Calu3 (cell line): ENCODE measurements at regions not wholly inside any gene's neighbourhood (a gene's known extent, or its start where the extent isn't known, plus 50 kb on each side); places are given as distances from the start of the nearest gene placed in this dataset.

Experiments used
- BruUV-seq: library from RNA; stranded (reverse); fragments of 400-500 nt; replicated peaks from 2 replicates; lab custom pipeline; 2021; lab: Mats Ljungman, UMichigan
- CTCF ChIA-PET: fragments of 300-600 bp; sonication (Branson Sonifier 250); formaldehyde crosslinking; loops from one replicate; lab custom pipeline; 2022; ENCODE audit warnings: antibody characterized with exemption; lab: Charles Lee
- DNase-seq: peaks from one replicate; pipeline ENCODE4 v3.0.0; 2022
- H3K27ac Mint-ChIP-seq: one replicate; pipeline ENCODE4 v1.8.0; 2022; ENCODE audit warnings: mixed read lengths; ENCODE audit not compliant: unreplicated experiment
- H3K27me3 Mint-ChIP-seq: one replicate; pipeline ENCODE4 v1.8.0; 2022; ENCODE audit warnings: mixed read lengths; ENCODE audit not compliant: unreplicated experiment
- H3K36me3 Mint-ChIP-seq: one replicate; pipeline ENCODE4 v1.8.0; 2022; ENCODE audit warnings: mild to moderate bottlenecking, moderate library complexity, mixed read lengths; ENCODE audit not compliant: insufficient read depth, unreplicated experiment
- H3K4me1 Mint-ChIP-seq: one replicate; pipeline ENCODE4 v1.8.0; 2022; ENCODE audit warnings: mild to moderate bottlenecking, low read depth, mixed read lengths; ENCODE audit not compliant: unreplicated experiment
- H3K4me3 Mint-ChIP-seq: one replicate; pipeline ENCODE4 v1.8.0; 2022; ENCODE audit warnings: mild to moderate bottlenecking, low read depth, moderate library complexity, mixed read lengths; ENCODE audit not compliant: unreplicated experiment
- H3K9me3 Mint-ChIP-seq: one replicate; pipeline ENCODE4 v1.8.0; 2022; ENCODE audit warnings: low read depth, mixed read lengths; ENCODE audit not compliant: unreplicated experiment
- intact Hi-C: fragments of 100-400 bp; cut with micrococcal nuclease; formaldehyde crosslinking; loops from one replicate; pipeline ENCODE4 v1.10.0; 2022; ENCODE audit not compliant: unreplicated experiment
- TF ChIP-seq, protein P1 (sequence below): fragments of 200-600 bp; IDR thresholded peaks from one replicate; pipeline ENCODE4 v1.8.0; 2022; ENCODE audit warnings: antibody characterized with exemption; ENCODE audit not compliant: unreplicated experiment

DNA sequence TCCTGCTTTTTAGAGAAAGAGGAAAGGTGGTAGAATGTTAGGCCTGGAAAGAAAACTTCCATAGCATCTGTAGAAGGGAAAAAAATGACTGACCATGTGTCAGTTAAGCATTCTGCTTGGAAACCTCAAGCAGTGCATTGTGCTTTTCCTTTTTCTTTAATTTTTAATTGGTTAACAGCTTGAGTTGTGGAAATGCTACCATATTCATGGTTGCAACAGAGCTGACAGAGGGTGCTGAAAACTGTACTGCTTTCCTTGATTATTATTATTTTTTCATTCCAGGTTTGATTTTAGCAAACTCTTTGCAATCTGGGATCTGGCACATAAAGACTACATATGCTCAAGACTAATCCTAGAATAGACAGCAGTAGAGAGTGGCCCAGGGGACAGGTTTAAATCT lies 404.5 kb downstream of the EPHA4 start:
- intact Hi-C loops, result no loop called here
- Mint-ChIP-seq H3K36me3 (no peaks in the 10 kb centered on the region), H3K27me3 (no peaks in the 10 kb centered on the region), H3K9me3 (no peaks in the 10 kb centered on the region), H3K27ac (no peak overlapping the region), H3K4me3 (no peak overlapping the region), H3K4me1 (no peaks in the 10 kb centered on the region)
- DNase-seq, result no peak
- TF ChIP-seq, protein P1, sequence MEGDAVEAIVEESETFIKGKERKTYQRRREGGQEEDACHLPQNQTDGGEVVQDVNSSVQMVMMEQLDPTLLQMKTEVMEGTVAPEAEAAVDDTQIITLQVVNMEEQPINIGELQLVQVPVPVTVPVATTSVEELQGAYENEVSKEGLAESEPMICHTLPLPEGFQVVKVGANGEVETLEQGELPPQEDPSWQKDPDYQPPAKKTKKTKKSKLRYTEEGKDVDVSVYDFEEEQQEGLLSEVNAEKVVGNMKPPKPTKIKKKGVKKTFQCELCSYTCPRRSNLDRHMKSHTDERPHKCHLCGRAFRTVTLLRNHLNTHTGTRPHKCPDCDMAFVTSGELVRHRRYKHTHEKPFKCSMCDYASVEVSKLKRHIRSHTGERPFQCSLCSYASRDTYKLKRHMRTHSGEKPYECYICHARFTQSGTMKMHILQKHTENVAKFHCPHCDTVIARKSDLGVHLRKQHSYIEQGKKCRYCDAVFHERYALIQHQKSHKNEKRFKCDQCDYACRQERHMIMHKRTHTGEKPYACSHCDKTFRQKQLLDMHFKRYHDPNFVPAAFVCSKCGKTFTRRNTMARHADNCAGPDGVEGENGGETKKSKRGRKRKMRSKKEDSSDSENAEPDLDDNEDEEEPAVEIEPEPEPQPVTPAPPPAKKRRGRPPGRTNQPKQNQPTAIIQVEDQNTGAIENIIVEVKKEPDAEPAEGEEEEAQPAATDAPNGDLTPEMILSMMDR, result no peak
- BruUV-seq, result no TSS peak
- CTCF ChIA-PET, result no interaction called here

DNA sequence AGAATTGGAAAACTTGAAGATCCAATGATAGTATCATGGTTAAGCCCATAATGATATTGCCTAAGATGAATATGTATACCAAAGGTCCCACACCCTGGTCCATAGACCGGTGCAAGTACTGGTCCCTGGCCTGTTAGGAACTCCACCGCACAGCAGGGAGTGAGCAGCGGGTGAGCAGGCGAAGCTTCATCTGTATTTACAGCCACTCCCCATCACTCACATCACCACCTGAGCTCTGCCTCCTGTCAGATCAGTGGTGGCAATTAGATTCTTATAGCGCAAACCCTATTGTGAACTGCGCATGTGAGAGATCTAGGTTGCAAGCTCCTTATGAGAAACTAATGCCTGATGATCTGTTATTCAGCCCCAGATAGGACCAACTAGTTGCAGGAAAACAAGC lies 402.4 kb downstream of the EPHA4 start:
- Mint-ChIP-seq H3K4me1 (no peaks in the 10 kb centered on the region), H3K36me3 (no peaks in the 10 kb centered on the region), H3K4me3 (no peak overlapping the region), H3K27me3 (no peaks in the 10 kb centered on the region), H3K9me3 (no peaks in the 10 kb centered on the region), H3K27ac (no peak overlapping the region)
- CTCF ChIA-PET, result no interaction called here
- TF ChIP-seq, protein P1, result no peak
- DNase-seq, result no peak
- BruUV-seq, result no TSS peak
- intact Hi-C loops, result no loop called here

DNA sequence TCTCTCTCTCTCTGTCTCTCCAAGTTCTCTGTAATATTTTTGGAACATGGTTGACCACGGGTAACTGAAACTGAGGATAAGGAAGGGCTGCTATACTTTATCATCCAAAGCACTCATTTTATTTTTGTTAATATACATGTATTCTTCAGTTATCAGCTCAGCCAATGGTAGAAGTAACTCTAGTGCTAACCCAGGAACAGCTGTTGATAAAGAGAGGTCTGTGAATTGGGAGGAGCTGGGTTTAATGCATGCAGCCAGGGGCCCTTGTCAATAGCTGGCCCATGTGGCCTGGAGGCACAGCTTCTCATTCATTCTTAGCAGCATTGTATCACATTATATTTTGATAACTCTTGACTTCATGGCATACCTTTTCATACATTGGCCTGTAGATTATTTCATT lies 401.6 kb downstream of the EPHA4 start:
- Mint-ChIP-seq H3K9me3 (no peaks in the 10 kb centered on the region), H3K4me1 (no peaks in the 10 kb centered on the region), H3K4me3 (no peak overlapping the region), H3K36me3 (no peaks in the 10 kb centered on the region), H3K27me3 (no peaks in the 10 kb centered on the region), H3K27ac (no peak overlapping the region)
- CTCF ChIA-PET, result interaction anchor here (0.6 kb wide), 1 partner anchor 417 kb away, joined by 3 read pairs; no protein-coding TSS in a partner anchor
- TF ChIP-seq, protein P1, result no peak
- no TSS peak for BruUV-seq
- intact Hi-C loops, result no loop called here
- DNase-seq, result no peak

DNA sequence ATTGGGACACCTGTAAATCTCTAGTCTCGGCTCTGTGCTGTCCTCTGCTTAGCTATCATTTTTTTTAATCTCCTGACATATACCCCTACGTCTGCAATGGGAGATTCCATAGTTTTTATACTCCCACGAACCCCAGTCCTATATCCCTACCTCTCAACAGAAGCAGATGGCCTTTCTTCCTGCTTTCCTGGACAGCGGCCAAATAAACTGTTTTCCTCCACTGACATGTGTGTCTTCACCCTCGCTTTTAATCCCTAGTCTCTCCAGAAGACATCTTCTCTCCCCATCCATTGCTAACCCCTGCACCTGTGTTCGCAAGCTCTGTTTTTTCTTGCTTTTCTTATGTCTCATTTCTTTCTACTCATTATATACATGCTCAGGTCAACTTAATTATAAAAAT lies 395.4 kb downstream of the EPHA4 start:
- H3K9me3 Mint-ChIP-seq, result no peaks in the 10 kb centered on the region
- DNase-seq, result no peak
- intact Hi-C loops, result no loop called here
- TF ChIP-seq, protein P1, result no peak
- H3K4me1 Mint-ChIP-seq, result no peaks in the 10 kb centered on the region
- H3K27ac Mint-ChIP-seq, result no peak overlapping the region
- BruUV-seq, result no TSS peak
- no peak overlapping the region for H3K4me3 Mint-ChIP-seq
- H3K27me3 Mint-ChIP-seq, result no peaks in the 10 kb centered on the region
- CTCF ChIA-PET, result no interaction called here
- H3K36me3 Mint-ChIP-seq, result no peaks in the 10 kb centered on the region
